ENCODE measurements at regions not wholly inside any gene's neighbourhood (a gene's known extent, or its start where the extent isn't known, plus 50 kb on each side); places are given as distances from the start of the nearest gene placed in this dataset.

- TF ChIP-seq, protein P1, sequence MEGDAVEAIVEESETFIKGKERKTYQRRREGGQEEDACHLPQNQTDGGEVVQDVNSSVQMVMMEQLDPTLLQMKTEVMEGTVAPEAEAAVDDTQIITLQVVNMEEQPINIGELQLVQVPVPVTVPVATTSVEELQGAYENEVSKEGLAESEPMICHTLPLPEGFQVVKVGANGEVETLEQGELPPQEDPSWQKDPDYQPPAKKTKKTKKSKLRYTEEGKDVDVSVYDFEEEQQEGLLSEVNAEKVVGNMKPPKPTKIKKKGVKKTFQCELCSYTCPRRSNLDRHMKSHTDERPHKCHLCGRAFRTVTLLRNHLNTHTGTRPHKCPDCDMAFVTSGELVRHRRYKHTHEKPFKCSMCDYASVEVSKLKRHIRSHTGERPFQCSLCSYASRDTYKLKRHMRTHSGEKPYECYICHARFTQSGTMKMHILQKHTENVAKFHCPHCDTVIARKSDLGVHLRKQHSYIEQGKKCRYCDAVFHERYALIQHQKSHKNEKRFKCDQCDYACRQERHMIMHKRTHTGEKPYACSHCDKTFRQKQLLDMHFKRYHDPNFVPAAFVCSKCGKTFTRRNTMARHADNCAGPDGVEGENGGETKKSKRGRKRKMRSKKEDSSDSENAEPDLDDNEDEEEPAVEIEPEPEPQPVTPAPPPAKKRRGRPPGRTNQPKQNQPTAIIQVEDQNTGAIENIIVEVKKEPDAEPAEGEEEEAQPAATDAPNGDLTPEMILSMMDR (IDR thresholded peaks at IDR 0.05): no peak
- no peak for TF ChIP-seq EP300 (IDR thresholded peaks at IDR 0.05)
- TF ChIP-seq POLR2AphosphoS5 (IDR thresholded peaks at IDR 0.05): no peak
- no peak for TF ChIP-seq POLR2A (IDR thresholded peaks at IDR 0.05)
Observed at GRCh38 chr6:16840291-16840690, 79.0 kb upstream of the ATXN1 start.
